Ishikawa (cell line): ENCODE measurements at regions not wholly inside any gene's neighbourhood (a gene's known extent, or its start where the extent isn't known, plus 50 kb on each side); places are given as distances from the start of the nearest gene placed in this dataset.

ENCODE experiments used
- CEBPB ChIP-seq: IDR thresholded peaks from 2 replicates; pipeline ENCODE4 v1.6.1; 2012
- CREB1 ChIP-seq: IDR thresholded peaks from 2 replicates; pipeline ENCODE4 v1.6.1; 2012; ENCODE audit warnings: low read depth
- EGR1 ChIP-seq: IDR thresholded peaks from 2 replicates; pipeline ENCODE4 v1.6.1; 2012
- EP300 ChIP-seq: IDR thresholded peaks from 2 replicates; pipeline ENCODE4 v1.6.1; 2012; ENCODE audit warnings: borderline replicate concordance
- FOXM1 ChIP-seq: IDR thresholded peaks from 2 replicates; pipeline ENCODE4 v1.6.1; 2012; ENCODE audit warnings: low read depth, borderline replicate concordance
- MAX ChIP-seq: IDR thresholded peaks from 2 replicates; pipeline ENCODE4 v1.6.1; 2012
- NFIC ChIP-seq: IDR thresholded peaks from 2 replicates; pipeline ENCODE4 v1.6.1; 2012
- RAD21 ChIP-seq: IDR thresholded peaks from 2 replicates; pipeline ENCODE4 v1.6.1; 2012; ENCODE audit warnings: low read depth
- REST ChIP-seq: IDR thresholded peaks from 2 replicates; pipeline ENCODE4 v1.6.1; 2012; ENCODE audit warnings: low read depth, mild to moderate bottlenecking
- TAF1 ChIP-seq: IDR thresholded peaks from 2 replicates; pipeline ENCODE4 v1.6.1; 2012; ENCODE audit warnings: low read depth, mild to moderate bottlenecking
- TCF12 ChIP-seq: IDR thresholded peaks from 2 replicates; pipeline ENCODE4 v1.6.1; 2012; ENCODE audit warnings: low read depth
- TEAD4 ChIP-seq: IDR thresholded peaks from 2 replicates; pipeline ENCODE4 v1.6.1; 2012
- USF1 ChIP-seq: IDR thresholded peaks from 2 replicates; pipeline ENCODE4 v1.6.1; 2012
- YY1 ChIP-seq: IDR thresholded peaks from 2 replicates; pipeline ENCODE4 v1.6.1; 2012; ENCODE audit warnings: low read depth
- ZBTB7A ChIP-seq: IDR thresholded peaks from 2 replicates; pipeline ENCODE4 v1.6.1; 2012; ENCODE audit warnings: low read depth

- TF ChIP-seq TAF1 (no peak), CEBPB (no peak), YY1 (no peak), TEAD4 (no peak), FOXM1 (no peak), RAD21 (no peak), ZBTB7A (no peak), TCF12 (no peak), USF1 (no peak), NFIC (no peak), REST (no peak), EP300 (no peak), CREB1 (no peak), EGR1 (no peak), MAX (no peak)
Measured at GRCh38 chr7:24010495-24010894, 273.5 kb upstream of the NPY start.

- TF ChIP-seq FOXM1 (no peak), ZBTB7A (no peak), TCF12 (no peak), EP300 (no peak), EGR1 (no peak)
Measured at GRCh38 chr7:24017519-24017918, 266.5 kb upstream of the NPY start.

- TF ChIP-seq ZBTB7A, result no peak
- no peak for TF ChIP-seq YY1
- no peak for TF ChIP-seq CREB1
- TF ChIP-seq TAF1, result no peak
- TF ChIP-seq REST, result no peak
- TF ChIP-seq NFIC, result no peak
- no peak for TF ChIP-seq EP300
- TF ChIP-seq TEAD4, result no peak
- TF ChIP-seq TCF12, result no peak
- no peak for TF ChIP-seq CEBPB
- no peak for TF ChIP-seq RAD21
- no peak for TF ChIP-seq USF1
- TF ChIP-seq MAX, result no peak
- TF ChIP-seq FOXM1, result no peak
- no peak for TF ChIP-seq EGR1
Measured at GRCh38 chr7:24018331-24018730, 265.7 kb upstream of the NPY start.

GRCh38 chr7:24019841-24020240 is 264.1 kb upstream of the NPY start:
- no peak for TF ChIP-seq MAX
- no peak for TF ChIP-seq REST
- TF ChIP-seq EP300, result no peak
- TF ChIP-seq RAD21, result no peak
